ENCODE measurements at regions not wholly inside any gene's neighbourhood (a gene's known extent, or its start where the extent isn't known, plus 50 kb on each side); places are given as distances from the start of the nearest gene placed in this dataset.

- Mint-ChIP-seq H3K4me1 (no peaks in the 10 kb centered on the region), H3K9me3 (peaks cover 0 to 8% (median 2%) of the 10 kb centered on the region in 5 donors), H3K36me3 (no peaks in the 10 kb centered on the region), H3K27me3 (peaks cover 0 to 4% of the 10 kb centered on the region in 2 donors), H3K27ac (no peak overlapping the region), H3K4me3 (no peak overlapping the region)
- no peaks in the 10 kb centered on the region for H3K4me1 ChIP-seq (ENCODE audit: insufficient read depth, low read length)
- H3K36me3 ChIP-seq (ENCODE audit: insufficient read depth, low read length), result no peaks in the 10 kb centered on the region
- ChIA-PET CTCF (no interaction called here), POLR2A (no interaction called here)
- H3K4me3 ChIP-seq (ENCODE audit: low read length), result no peak overlapping the region
- no peaks in the 10 kb centered on the region for H3K9me3 ChIP-seq (ENCODE audit: low read length)
- H3K27ac ChIP-seq (ENCODE audit: low read depth, low read length), result no peak overlapping the region
- DNase-seq, result no peak
- H3K27me3 ChIP-seq (ENCODE audit: insufficient read depth, low read length, poor library complexity, severe bottlenecking), result no peaks in the 10 kb centered on the region
Observed at GRCh38 chr5:107088907-107089306, 581.8 kb downstream of the EFNA5 start.

GRCh38 chr5:107085572-107085971, 585.2 kb downstream of the EFNA5 start:
- DNase-seq, result no peak
- CTCF ChIA-PET, result no interaction called here
- POLR2A ChIA-PET, result no interaction called here

GRCh38 chr5:107074996-107075395, 595.7 kb downstream of the EFNA5 start:
- H3K4me3 Mint-ChIP-seq, result no peak overlapping the region
- no peaks in the 10 kb centered on the region for H3K36me3 ChIP-seq (ENCODE audit: insufficient read depth, low read length)
- DNase-seq, result no peak
- POLR2A ChIA-PET, result no interaction called here
- H3K4me1 Mint-ChIP-seq, result no peaks in the 10 kb centered on the region
- H3K27me3 Mint-ChIP-seq, result no peaks in the 10 kb centered on the region
- peaks cover 0 to 3% (median 0%) of the 10 kb centered on the region in 5 donors for H3K9me3 Mint-ChIP-seq
- H3K9me3 ChIP-seq (ENCODE audit: low read length), result no peaks in the 10 kb centered on the region
- no peaks in the 10 kb centered on the region for H3K27me3 ChIP-seq (ENCODE audit: insufficient read depth, low read length, poor library complexity, severe bottlenecking)
- no peaks in the 10 kb centered on the region for H3K4me1 ChIP-seq (ENCODE audit: insufficient read depth, low read length)
- no peaks in the 10 kb centered on the region for H3K36me3 Mint-ChIP-seq
- no peak overlapping the region for H3K27ac Mint-ChIP-seq
- H3K27ac ChIP-seq (ENCODE audit: low read depth, low read length), result no peak overlapping the region
- CTCF ChIA-PET, result no interaction called here
- H3K4me3 ChIP-seq (ENCODE audit: low read length), result no peak overlapping the region

More at GRCh38 chr5:107085572-107085971, 585.2 kb downstream of the EFNA5 start:
- Mint-ChIP-seq H3K36me3 (no peaks in the 10 kb centered on the region), H3K4me1 (no peaks in the 10 kb centered on the region), H3K9me3 (peaks cover 0 to 10% (median 0%) of the 10 kb centered on the region in 5 donors), H3K4me3 (no peak overlapping the region), H3K27me3 (peaks cover 0 to 7% of the 10 kb centered on the region in 2 donors), H3K27ac (no peak overlapping the region)
- H3K27ac ChIP-seq (ENCODE audit: low read depth, low read length), result no peak overlapping the region
- H3K9me3 ChIP-seq (ENCODE audit: low read length), result no peaks in the 10 kb centered on the region
- no peaks in the 10 kb centered on the region for H3K4me1 ChIP-seq (ENCODE audit: insufficient read depth, low read length)
- no peaks in the 10 kb centered on the region for H3K36me3 ChIP-seq (ENCODE audit: insufficient read depth, low read length)
- no peaks in the 10 kb centered on the region for H3K27me3 ChIP-seq (ENCODE audit: insufficient read depth, low read length, poor library complexity, severe bottlenecking)
- H3K4me3 ChIP-seq (ENCODE audit: low read length), result no peak overlapping the region

- H3K27ac Mint-ChIP-seq, result no peak overlapping the region
- H3K9me3 Mint-ChIP-seq, result peaks cover 0 to 3% (median 0%) of the 10 kb centered on the region in 5 donors
- no peak overlapping the region for H3K4me3 Mint-ChIP-seq
- no peaks in the 10 kb centered on the region for H3K27me3 ChIP-seq (ENCODE audit: insufficient read depth, low read length, poor library complexity, severe bottlenecking)
- ChIA-PET POLR2A (no interaction called here), CTCF (no interaction called here)
- no peaks in the 10 kb centered on the region for H3K4me1 ChIP-seq (ENCODE audit: insufficient read depth, low read length)
- H3K36me3 ChIP-seq (ENCODE audit: insufficient read depth, low read length), result no peaks in the 10 kb centered on the region
- no peak overlapping the region for H3K4me3 ChIP-seq (ENCODE audit: low read length)
- no peak for DNase-seq
- no peak overlapping the region for H3K27ac ChIP-seq (ENCODE audit: low read depth, low read length)
- H3K4me1 Mint-ChIP-seq, result no peaks in the 10 kb centered on the region
- H3K9me3 ChIP-seq (ENCODE audit: low read length), result no peaks in the 10 kb centered on the region
- H3K36me3 Mint-ChIP-seq, result no peaks in the 10 kb centered on the region
- no peaks in the 10 kb centered on the region for H3K27me3 Mint-ChIP-seq
Observed at GRCh38 chr5:107072967-107073366, 597.8 kb downstream of the EFNA5 start.

GRCh38 chr5:107072440-107072839, 598.3 kb downstream of the EFNA5 start:
- no peak for DNase-seq
- H3K4me1 ChIP-seq (ENCODE audit: insufficient read depth, low read length), result no peaks in the 10 kb centered on the region
- no peaks in the 10 kb centered on the region for H3K27me3 ChIP-seq (ENCODE audit: insufficient read depth, low read length, poor library complexity, severe bottlenecking)
- Mint-ChIP-seq H3K4me1 (no peaks in the 10 kb centered on the region), H3K36me3 (no peaks in the 10 kb centered on the region), H3K4me3 (no peak overlapping the region), H3K27me3 (no peaks in the 10 kb centered on the region), H3K9me3 (peaks cover 0 to 3% (median 0%) of the 10 kb centered on the region in 5 donors), H3K27ac (no peak overlapping the region)
- no peaks in the 10 kb centered on the region for H3K9me3 ChIP-seq (ENCODE audit: low read length)
- ChIA-PET CTCF (no interaction called here), POLR2A (no interaction called here)
- H3K4me3 ChIP-seq (ENCODE audit: low read length), result no peak overlapping the region
- H3K27ac ChIP-seq (ENCODE audit: low read depth, low read length), result no peak overlapping the region
- no peaks in the 10 kb centered on the region for H3K36me3 ChIP-seq (ENCODE audit: insufficient read depth, low read length)

GRCh38 chr5:107068782-107069181, 602.0 kb downstream of the EFNA5 start:
- no peak overlapping the region for H3K27ac Mint-ChIP-seq
- no peak overlapping the region for H3K4me3 Mint-ChIP-seq
- peaks cover 0 to 3% (median 0%) of the 10 kb centered on the region in 5 donors for H3K9me3 Mint-ChIP-seq
- Histone ChIP-seq H3K4me3 (ENCODE audit: low read length) (no peak overlapping the region), H3K27ac (ENCODE audit: low read depth, low read length) (no peak overlapping the region), H3K36me3 (ENCODE audit: insufficient read depth, low read length) (no peaks in the 10 kb centered on the region), H3K4me1 (ENCODE audit: insufficient read depth, low read length) (no peaks in the 10 kb centered on the region), H3K9me3 (ENCODE audit: low read length) (no peaks in the 10 kb centered on the region), H3K27me3 (ENCODE audit: insufficient read depth, low read length, poor library complexity, severe bottlenecking) (no peaks in the 10 kb centered on the region)
- H3K36me3 Mint-ChIP-seq, result no peaks in the 10 kb centered on the region
- no peaks in the 10 kb centered on the region for H3K4me1 Mint-ChIP-seq
- H3K27me3 Mint-ChIP-seq, result peaks cover 0 to 3% of the 10 kb centered on the region in 2 donors
- ChIA-PET POLR2A (no interaction called here), CTCF (no interaction called here)
- no peak for DNase-seq

GRCh38 chr5:107067395-107067794, 603.3 kb downstream of the EFNA5 start:
- Mint-ChIP-seq H3K9me3 (peaks cover 0 to 3% (median 0%) of the 10 kb centered on the region in 5 donors), H3K36me3 (no peaks in the 10 kb centered on the region), H3K4me3 (no peak overlapping the region), H3K27ac (no peak overlapping the region), H3K27me3 (peaks cover 0 to 3% of the 10 kb centered on the region in 2 donors), H3K4me1 (no peaks in the 10 kb centered on the region)
- Histone ChIP-seq H3K9me3 (ENCODE audit: low read length) (no peaks in the 10 kb centered on the region), H3K27ac (ENCODE audit: low read depth, low read length) (no peak overlapping the region), H3K4me3 (ENCODE audit: low read length) (no peak overlapping the region), H3K36me3 (ENCODE audit: insufficient read depth, low read length) (no peaks in the 10 kb centered on the region), H3K4me1 (ENCODE audit: insufficient read depth, low read length) (no peaks in the 10 kb centered on the region), H3K27me3 (ENCODE audit: insufficient read depth, low read length, poor library complexity, severe bottlenecking) (no peaks in the 10 kb centered on the region)
- ChIA-PET CTCF (no interaction called here), POLR2A (no interaction called here)
- no peak for DNase-seq

- Histone ChIP-seq H3K4me1 (ENCODE audit: insufficient read depth, low read length) (no peaks in the 10 kb centered on the region), H3K4me3 (ENCODE audit: low read length) (no peak overlapping the region), H3K36me3 (ENCODE audit: insufficient read depth, low read length) (no peaks in the 10 kb centered on the region), H3K27me3 (ENCODE audit: insufficient read depth, low read length, poor library complexity, severe bottlenecking) (no peaks in the 10 kb centered on the region), H3K27ac (ENCODE audit: low read depth, low read length) (no peak overlapping the region), H3K9me3 (ENCODE audit: low read length) (no peaks in the 10 kb centered on the region)
- H3K9me3 Mint-ChIP-seq, result peaks cover 0 to 5% (median 0%) of the 10 kb centered on the region in 5 donors
- H3K27me3 Mint-ChIP-seq, result peaks cover 0 to 3% of the 10 kb centered on the region in 2 donors
- DNase-seq, result no peak
- no peak overlapping the region for H3K4me3 Mint-ChIP-seq
- ChIA-PET POLR2A (no interaction called here), CTCF (no interaction called here)
- no peaks in the 10 kb centered on the region for H3K4me1 Mint-ChIP-seq
- no peaks in the 10 kb centered on the region for H3K36me3 Mint-ChIP-seq
- H3K27ac Mint-ChIP-seq, result no peak overlapping the region
Observed at GRCh38 chr5:107063511-107063910, 607.2 kb downstream of the EFNA5 start.

GRCh38 chr5:107058803-107059202, 611.9 kb downstream of the EFNA5 start:
- Mint-ChIP-seq H3K27ac (no peak overlapping the region), H3K4me3 (no peak overlapping the region), H3K4me1 (no peaks in the 10 kb centered on the region), H3K27me3 (no peaks in the 10 kb centered on the region), H3K36me3 (no peaks in the 10 kb centered on the region), H3K9me3 (peaks cover 0 to 5% (median 0%) of the 10 kb centered on the region in 5 donors)
- Histone ChIP-seq H3K4me1 (ENCODE audit: insufficient read depth, low read length) (no peaks in the 10 kb centered on the region), H3K27ac (ENCODE audit: low read depth, low read length) (no peak overlapping the region), H3K9me3 (ENCODE audit: low read length) (no peaks in the 10 kb centered on the region), H3K4me3 (ENCODE audit: low read length) (no peak overlapping the region), H3K36me3 (ENCODE audit: insufficient read depth, low read length) (no peaks in the 10 kb centered on the region), H3K27me3 (ENCODE audit: insufficient read depth, low read length, poor library complexity, severe bottlenecking) (no peaks in the 10 kb centered on the region)
- ChIA-PET CTCF (no interaction called here), POLR2A (no interaction called here)
- no peak for DNase-seq

Measured in CD8-positive, alpha-beta memory T cell (primary cell).